ACHN (cell line): ENCODE measurements at regions not wholly inside any gene's neighbourhood (a gene's known extent, or its start where the extent isn't known, plus 50 kb on each side); places are given as distances from the start of the nearest gene placed in this dataset.

Experiments
- DNase-seq: peaks from one replicate; pipeline ENCODE4 v3.0.0-alpha.2; 2015
- in situ Hi-C: cut with HindIII; loops from 2 replicates; pipeline ENCODE4 v1.10.0; 2017; ENCODE audit warnings: low sequenced_read_pairs, low pct_ligation_motif_present, low pct_unique_long_range_greater_than_20kb

DNA sequence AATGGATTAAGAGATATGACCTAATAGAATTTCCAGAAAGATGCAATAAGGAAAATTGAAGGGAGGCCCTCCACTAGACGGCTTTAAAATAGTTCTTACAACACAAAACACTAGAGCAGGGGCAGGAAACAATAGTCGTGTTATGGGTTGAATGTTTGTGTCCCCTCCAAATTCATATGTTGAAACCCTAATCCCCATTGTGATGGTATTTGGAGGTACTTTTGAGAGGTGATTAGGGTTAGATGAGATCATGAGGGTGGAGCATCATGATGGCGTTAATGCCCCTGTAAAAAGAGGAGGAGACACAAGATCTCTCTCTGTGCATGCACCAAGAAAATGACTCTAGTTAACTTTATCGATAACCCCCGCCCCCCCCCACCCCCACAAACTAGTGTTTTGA lies 104.0 kb upstream of the HMGN3 start:
- no peak for DNase-seq
- in situ Hi-C loops, result no loop called here

DNA sequence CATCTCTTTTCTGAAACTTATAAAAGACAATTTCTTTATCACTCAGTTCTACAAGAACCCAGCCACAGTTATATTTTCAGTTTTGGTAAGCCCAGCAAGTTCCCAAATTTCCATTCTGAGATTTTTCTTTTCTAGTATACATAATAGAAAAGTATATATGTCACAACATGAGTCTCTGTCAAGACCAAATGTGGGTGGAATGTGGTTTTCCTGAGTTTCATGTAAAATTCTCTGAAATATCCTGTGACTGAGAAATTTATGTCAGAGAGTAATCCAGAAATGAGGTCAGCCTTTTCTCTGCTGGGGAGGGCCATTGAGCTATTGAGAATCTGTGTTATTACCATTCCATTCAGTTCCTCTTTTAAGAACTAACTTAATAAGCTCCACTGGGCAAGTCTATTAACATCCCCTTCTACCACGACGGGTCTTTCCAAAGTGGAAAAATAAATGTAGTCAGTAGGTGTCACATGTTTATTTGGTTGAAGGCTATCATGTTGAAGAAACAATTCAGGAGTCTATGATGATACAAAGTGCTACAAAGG lies 100.7 kb upstream of the HMGN3 start:
- in situ Hi-C loops, result no loop called here
- DNase-seq, result no peak

DNA sequence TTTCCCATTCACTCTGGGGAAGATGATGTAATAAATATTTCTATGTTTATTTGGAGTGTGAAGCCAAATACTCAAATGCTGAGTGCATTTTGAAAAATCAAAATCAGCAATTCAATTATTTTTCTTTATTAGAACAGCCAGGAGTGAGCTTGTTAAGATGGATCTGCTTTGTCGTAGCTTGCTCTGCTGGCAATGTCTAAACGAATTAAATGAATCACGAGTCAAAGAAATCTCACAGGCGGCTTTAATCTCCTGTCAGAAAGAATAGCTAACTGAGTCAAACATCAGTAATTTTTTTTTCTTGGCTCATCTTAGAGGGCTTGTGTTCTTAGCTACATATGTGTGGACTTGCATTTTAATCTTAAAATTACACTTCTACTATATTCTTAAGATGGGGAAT lies 100.2 kb upstream of the HMGN3 start:
- DNase-seq, result no peak
- in situ Hi-C loops, result no loop called here

DNA sequence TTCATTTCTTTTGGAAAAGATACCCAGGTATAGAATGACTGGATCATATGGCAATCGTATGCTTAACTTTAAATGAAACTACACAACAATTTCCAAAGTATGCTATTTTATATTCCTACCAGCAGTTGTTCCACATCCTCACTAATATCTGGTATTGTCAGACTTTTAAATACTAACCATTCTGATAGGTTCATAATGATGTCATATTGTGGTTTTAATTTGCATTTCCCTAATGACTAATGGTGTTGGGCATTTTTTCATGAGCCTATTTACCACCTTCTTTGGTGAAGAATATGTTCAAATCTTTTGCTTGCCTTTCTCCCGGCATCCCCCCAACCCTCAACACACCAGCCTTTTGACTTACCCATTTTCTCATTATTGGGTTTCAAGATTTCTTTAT lies 96.2 kb upstream of the HMGN3 start:
- in situ Hi-C loops, result no loop called here

DNA sequence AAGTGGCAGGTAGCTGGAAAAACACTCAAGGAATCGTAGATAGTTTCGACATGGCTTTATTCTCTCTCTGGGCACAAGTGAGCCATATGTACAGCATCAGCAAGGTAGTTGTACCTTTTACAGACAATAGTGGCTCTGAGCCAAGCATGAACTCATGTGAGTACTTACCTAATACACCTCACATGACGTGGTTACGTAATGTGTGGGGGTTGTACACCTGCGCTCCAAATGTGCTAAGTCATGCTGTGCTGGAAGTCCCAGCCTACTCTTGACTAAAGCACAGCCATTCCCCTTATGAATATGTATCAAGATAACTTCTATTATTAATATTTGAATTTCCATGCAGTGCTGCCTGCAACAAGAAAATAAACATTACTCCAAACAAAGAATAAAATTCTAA lies 78.8 kb upstream of the HMGN3 start:
- DNase-seq, result no peak
- in situ Hi-C loops, result no loop called here

More for the DNA sequence above, 96.2 kb upstream of the HMGN3 start:
- DNase-seq, result no peak

DNA sequence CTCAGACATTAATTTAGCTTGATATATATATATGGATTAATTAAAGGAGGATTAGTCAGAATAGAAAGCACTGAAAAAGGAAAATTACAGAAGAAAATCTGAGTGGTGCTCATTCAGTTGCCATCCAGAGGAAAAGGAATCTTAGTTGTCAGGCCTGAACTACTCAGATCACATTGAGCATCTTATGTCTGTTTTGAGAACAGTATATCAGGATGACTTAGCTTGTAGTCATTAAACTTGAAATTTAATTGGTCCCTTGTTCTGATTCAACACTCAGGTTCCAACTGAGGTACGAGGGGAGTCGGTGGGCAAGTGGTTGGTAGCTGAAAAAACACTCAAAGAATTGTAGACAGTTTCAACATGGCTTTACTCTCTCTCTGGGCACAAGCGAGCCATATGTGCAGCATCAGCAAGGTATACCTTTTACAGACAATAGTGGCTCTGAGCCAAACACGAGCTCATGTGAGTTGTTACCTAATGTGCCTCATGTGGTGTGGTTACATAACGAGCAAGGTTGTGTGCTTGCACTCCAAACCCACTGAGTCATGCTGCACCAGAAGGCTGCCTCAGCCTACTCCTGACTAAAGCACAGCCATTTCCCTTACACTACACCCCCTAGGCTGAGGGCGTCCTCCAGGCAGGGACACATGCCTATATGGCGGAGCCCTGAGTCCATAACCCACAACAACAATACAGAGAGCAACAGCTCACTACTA lies 73.0 kb upstream of the HMGN3 start:
- in situ Hi-C loops, result no loop called here
- no peak for DNase-seq

DNA sequence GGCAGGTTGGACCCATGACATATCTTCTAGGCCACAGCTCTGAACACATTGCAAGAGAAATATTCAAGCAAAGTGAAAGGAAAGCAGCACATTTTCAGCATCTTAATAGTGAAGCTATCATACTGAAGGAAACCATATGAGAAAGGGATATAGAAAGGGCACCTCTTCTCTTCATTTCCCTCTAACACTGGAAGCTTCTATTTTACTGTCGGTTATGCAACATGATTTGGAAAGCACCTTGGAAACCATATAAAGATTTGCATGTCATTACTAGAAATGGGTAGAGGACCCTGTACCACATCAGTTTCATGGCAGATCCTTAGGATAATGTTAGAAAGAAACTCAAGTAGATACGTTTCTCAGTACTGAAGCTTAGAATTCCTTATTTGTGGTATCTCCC lies 70.5 kb upstream of the HMGN3 start:
- no peak for DNase-seq
- in situ Hi-C loops, result no loop called here

DNA sequence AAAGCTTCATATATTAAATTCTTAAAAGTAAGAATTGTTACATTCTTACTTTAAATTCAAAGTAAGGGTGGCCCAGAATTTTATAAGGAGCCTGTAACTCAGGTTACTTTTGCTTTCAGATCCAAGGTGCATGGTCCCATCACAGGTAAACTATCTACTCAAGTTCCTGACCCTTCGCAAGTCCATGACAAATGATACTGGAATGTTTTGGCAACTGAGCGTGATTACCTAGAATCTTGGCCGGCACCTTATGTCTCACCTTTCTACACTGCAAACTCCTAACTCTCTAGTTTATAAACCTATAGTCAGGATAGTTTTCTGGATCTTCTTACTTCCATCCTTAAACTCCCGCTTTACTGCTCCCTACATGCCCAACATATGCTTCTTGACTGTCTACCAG lies 67.9 kb upstream of the HMGN3 start:
- in situ Hi-C loops, result no loop called here
- DNase-seq, result no peak

DNA sequence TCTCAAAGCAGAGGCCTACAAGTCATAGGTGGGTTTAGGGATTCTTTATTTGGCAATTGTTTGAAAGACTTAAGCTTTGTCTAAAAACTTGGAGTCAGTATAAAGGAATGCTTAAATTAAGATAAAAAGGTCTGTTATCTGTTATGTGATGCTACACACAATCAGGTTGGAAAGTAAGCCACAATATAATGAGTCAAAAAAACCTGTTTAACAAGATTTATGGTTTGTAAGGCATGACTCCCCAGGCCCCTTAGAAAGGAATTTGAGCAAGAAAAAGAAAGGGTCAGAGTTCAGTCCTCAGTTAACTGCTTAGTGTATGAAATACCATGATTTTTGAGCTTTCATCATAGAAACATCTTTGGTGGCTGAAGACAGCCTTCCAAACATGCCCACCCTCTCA lies 66.8 kb upstream of the HMGN3 start:
- in situ Hi-C loops, result no loop called here
- no peak for DNase-seq

DNA sequence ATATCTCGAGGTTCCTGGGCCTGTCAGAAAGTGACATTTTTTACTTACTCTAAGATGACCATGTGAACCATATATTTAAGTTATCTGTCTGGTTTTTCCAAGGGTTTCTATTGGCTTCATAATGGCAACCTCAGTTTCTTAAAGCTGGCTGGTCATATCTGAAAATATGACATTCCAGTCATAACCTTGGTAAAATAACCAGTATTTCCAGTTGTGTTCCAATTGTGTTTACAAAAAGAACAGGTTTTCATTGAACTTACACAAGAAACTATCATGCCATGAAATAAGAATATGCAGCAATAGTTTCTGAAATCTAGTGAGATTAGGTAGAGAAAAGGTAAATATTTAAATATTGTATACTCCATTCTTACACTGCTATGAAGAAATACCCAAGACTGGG lies 61.7 kb upstream of the HMGN3 start:
- no peak for DNase-seq
- in situ Hi-C loops, result no loop called here
